HL-60 (cell line): ENCODE measurements at regions not wholly inside any gene's neighbourhood (a gene's known extent, or its start where the extent isn't known, plus 50 kb on each side); places are given as distances from the start of the nearest gene placed in this dataset.

Source experiments
- DNase-seq, 2 experiments: peaks; one replicate each; pipeline ENCODE4 v3.0.0-alpha.2; 2010 to 2020; ENCODE audit warnings: low read depth in 1 of 2, low spot score in 1 of 2
- H3K27ac ChIP-seq: fragments of 250-450 bp; sonication (Bioruptor Pico); replicated peaks from 2 replicates; pipeline ENCODE4 v1.5.1; 2020; ENCODE audit warnings: mild to moderate bottlenecking, moderate library complexity
- H3K27me3 ChIP-seq: fragments of 250-450 bp; sonication (Bioruptor Pico); 2 replicates; pipeline ENCODE4 v1.5.1; 2021; ENCODE audit warnings: mild to moderate bottlenecking, moderate library complexity; ENCODE audit not compliant: insufficient read depth, poor library complexity, severe bottlenecking
- H3K4me3 ChIP-seq: replicated peaks from 2 replicates; pipeline ENCODE4 v1.5.1; 2011; ENCODE audit warnings: mild to moderate bottlenecking, control low read depth, low read length; ENCODE audit not compliant: insufficient read depth
- CTCF ChIP-seq: IDR thresholded peaks from one replicate; pipeline ENCODE4 v1.5.1; 2011; ENCODE audit warnings: low read length, control low read depth, inconsistent platforms; ENCODE audit not compliant: insufficient read depth
- GABPA ChIP-seq: IDR thresholded peaks from 2 replicates; pipeline ENCODE4 v1.6.1; 2012; ENCODE audit warnings: low read depth
- POLR2AphosphoS5 ChIP-seq: IDR thresholded peaks from 2 replicates; pipeline ENCODE4 v1.6.1; 2012; ENCODE audit warnings: low read depth
- REST ChIP-seq: IDR thresholded peaks from 2 replicates; pipeline ENCODE4 v1.6.1; 2012; ENCODE audit warnings: low read depth; ENCODE audit not compliant: insufficient replicate concordance
- SPI1 ChIP-seq: IDR thresholded peaks from 2 replicates; pipeline ENCODE4 v1.6.1; 2012; ENCODE audit warnings: low read depth, mild to moderate bottlenecking, borderline replicate concordance

- H3K4me3 ChIP-seq, result no peak overlapping the region
- TF ChIP-seq REST (no peak), GABPA (0 out of 2 replicates have a peak, but pooled peaks have one; percentile 22), POLR2AphosphoS5 (peak; percentile 78), CTCF (no peak), SPI1 (peak; percentile 54; the same call in 1 of the 2 replicates)
- H3K27me3 ChIP-seq, result no peaks in the 10 kb centered on the region
- peak; percentile 85 to 93 for DNase-seq
- peak overlapping the region; percentile 60; the same call in 1 of the 2 replicates for H3K27ac ChIP-seq
These were observed 378.5 kb upstream of the ID2 start for GRCh38 chr2:8303322-8303832.

GRCh38 chr2:8304821-8305766, 376.8 kb upstream of the ID2 start:
- H3K27ac ChIP-seq, result no peak overlapping the region
- H3K4me3 ChIP-seq, result no peak overlapping the region
- no peaks in the 10 kb centered on the region for H3K27me3 ChIP-seq
- DNase-seq, result no peak
- TF ChIP-seq GABPA (no peak), SPI1 (no peak), REST (no peak), CTCF (no peak), POLR2AphosphoS5 (no peak)

GRCh38 chr2:8306530-8307351, 375.1 kb upstream of the ID2 start:
- TF ChIP-seq SPI1 (no peak), GABPA (no peak), REST (no peak), POLR2AphosphoS5 (no peak), CTCF (no peak)
- Histone ChIP-seq H3K27ac (no peak overlapping the region), H3K4me3 (no peak overlapping the region), H3K27me3 (no peaks in the 10 kb centered on the region)
- no peak for DNase-seq
